GM23338 (cell line): ENCODE measurements at regions not wholly inside any gene's neighbourhood (a gene's known extent, or its start where the extent isn't known, plus 50 kb on each side); places are given as distances from the start of the nearest gene placed in this dataset.

Experiments used
- ATAC-seq: fragments of 200-7000 bp; cut with Tn5 transposase; 3 replicates; pipeline ENCODE4 v1.9.1; 2020
- DNase-seq: peaks from one replicate; pipeline ENCODE4 v3.0.0-alpha.2; 2015; ENCODE audit warnings: low spot score
- H2AFZ ChIP-seq: fragments of 200-600 bp; sonication (generic); 2 replicates; pipeline ENCODE4 v1.8.0; 2016; ENCODE audit warnings: antibody characterized with exemption, mild to moderate bottlenecking, moderate library complexity
- H3F3A ChIP-seq: fragments of 200-600 bp; sonication (generic); replicated peaks from 2 replicates; pipeline ENCODE4 v1.8.0; 2017; ENCODE audit warnings: antibody characterized with exemption, mixed run types, low read depth
- H3K27ac ChIP-seq: fragments of 200-600 bp; sonication (generic); 2 replicates; pipeline ENCODE4 v1.6.1; 2016; ENCODE audit warnings: low read depth
- H3K27me3 ChIP-seq: fragments of 200-600 bp; sonication (generic); 2 replicates; pipeline ENCODE4 v1.8.0; 2016; ENCODE audit warnings: mild to moderate bottlenecking, mixed run types, moderate library complexity; ENCODE audit not compliant: insufficient read depth
- H3K36me3 ChIP-seq: fragments of 200-600 bp; sonication (generic); 2 replicates; pipeline ENCODE4 v1.8.0; 2016; ENCODE audit warnings: mild to moderate bottlenecking; ENCODE audit not compliant: insufficient read depth
- H3K4me1 ChIP-seq: fragments of 200-600 bp; sonication (generic); 2 replicates; pipeline ENCODE4 v1.8.0; 2016; ENCODE audit warnings: mild to moderate bottlenecking, moderate library complexity; ENCODE audit not compliant: insufficient read depth
- H3K4me2 ChIP-seq: fragments of 200-600 bp; sonication (generic); 2 replicates; pipeline ENCODE4 v1.7.1; 2017; ENCODE audit warnings: mixed run types
- H3K4me3 ChIP-seq: fragments of 200-600 bp; sonication (generic); 2 replicates; pipeline ENCODE4 v1.6.1; 2016; ENCODE audit warnings: mixed run types
- H3K79me2 ChIP-seq: fragments of 200-600 bp; sonication (generic); replicated peaks from 2 replicates; pipeline ENCODE4 v1.8.0; 2017; ENCODE audit warnings: mild to moderate bottlenecking; ENCODE audit not compliant: insufficient read depth
- H3K9me2 ChIP-seq: fragments of 200-600 bp; sonication (generic); 2 replicates; pipeline ENCODE4 v1.8.0; 2017; ENCODE audit not compliant: insufficient read depth
- H4K20me1 ChIP-seq: fragments of 200-600 bp; sonication (generic); replicated peaks from 2 replicates; pipeline ENCODE4 v1.8.0; 2017; ENCODE audit warnings: mild to moderate bottlenecking; ENCODE audit not compliant: insufficient read depth
- H3K27ac Mint-ChIP-seq: 2 replicates; pipeline ENCODE4 v1.8.0; 2020; ENCODE audit warnings: inconsistent platforms, mild to moderate bottlenecking, moderate library complexity, mixed read lengths
- H3K27me3 Mint-ChIP-seq: 3 replicates; pipeline ENCODE4 v1.8.0; 2022; ENCODE audit warnings: low read depth, mild to moderate bottlenecking, moderate library complexity, mixed read lengths, inconsistent platforms; ENCODE audit not compliant: insufficient read depth, poor library complexity
- H3K36me3 Mint-ChIP-seq: 3 replicates; pipeline ENCODE4 v1.8.0; 2021; ENCODE audit warnings: low read depth, mild to moderate bottlenecking, inconsistent platforms, moderate library complexity, mixed read lengths
- H3K4me1 Mint-ChIP-seq: 3 replicates; pipeline ENCODE4 v1.8.0; 2020; ENCODE audit warnings: mild to moderate bottlenecking, inconsistent platforms, mixed read lengths
- H3K4me3 Mint-ChIP-seq: 3 replicates; pipeline ENCODE4 v1.8.0; 2021; ENCODE audit warnings: moderate library complexity, mild to moderate bottlenecking, inconsistent platforms, mixed read lengths
- H3K9me3 Mint-ChIP-seq: 3 replicates; pipeline ENCODE4 v1.8.0; 2020; ENCODE audit warnings: moderate library complexity, mild to moderate bottlenecking, inconsistent platforms, mixed read lengths
- CREB1 ChIP-seq: fragments of 250-450 bp; sonication (Bioruptor Pico); IDR thresholded peaks from 2 replicates; pipeline ENCODE4 v1.5.0; 2020; ENCODE audit warnings: low read depth, mild to moderate bottlenecking, moderate library complexity
- CTCF ChIP-seq, 2 experiments: fragments of 200-600 bp in 1 of 2; sonication (generic) in 1 of 2; conservative IDR thresholded peaks; 2 replicates each; pipeline versions ENCODE4 v1.5.1 to v1.6.1; 2016 to 2017; ENCODE audit warnings: antibody characterized with exemption in 2 of 2, low read depth in 2 of 2, mild to moderate bottlenecking in 2 of 2, moderate library complexity in 1 of 2
- EZH2 ChIP-seq: fragments of 200-600 bp; sonication (generic); IDR thresholded peaks from one replicate; pipeline ENCODE4 v1.8.0; 2017; ENCODE audit warnings: antibody characterized with exemption, mild to moderate bottlenecking, low read depth; ENCODE audit not compliant: unreplicated experiment
- EZH2phosphoT487 ChIP-seq: fragments of 200-600 bp; sonication (generic); IDR thresholded peaks from one replicate; pipeline ENCODE4 v1.8.1; 2018; ENCODE audit warnings: antibody characterized with exemption; ENCODE audit not compliant: unreplicated experiment
- JUNB ChIP-seq: IDR thresholded peaks from one replicate; pipeline ENCODE4 v1.6.1; 2016; ENCODE audit warnings: antibody characterized with exemption; ENCODE audit not compliant: unreplicated experiment
- NANOG ChIP-seq: IDR thresholded peaks from 2 replicates; pipeline ENCODE4 v1.6.1; 2016; ENCODE audit warnings: antibody characterized with exemption, borderline replicate concordance
- REST ChIP-seq: IDR thresholded peaks from one replicate; pipeline ENCODE4 v1.6.1; 2018; ENCODE audit warnings: antibody characterized with exemption; ENCODE audit not compliant: unreplicated experiment
- STAT1 ChIP-seq: IDR thresholded peaks from one replicate; pipeline ENCODE4 v1.6.1; 2016; ENCODE audit warnings: antibody characterized with exemption; ENCODE audit not compliant: unreplicated experiment
- ZNF331 ChIP-seq: fragments of 250-450 bp; sonication (Bioruptor Pico); IDR thresholded peaks from 2 replicates; pipeline ENCODE4 v1.5.0; 2020; ENCODE audit warnings: low read depth, mild to moderate bottlenecking, moderate library complexity
- ZNF462 ChIP-seq: fragments of 250-450 bp; sonication (Bioruptor Pico); IDR thresholded peaks from 2 replicates; pipeline ENCODE4 v1.5.0; 2020; ENCODE audit warnings: mild to moderate bottlenecking, moderate library complexity

- TF ChIP-seq ZNF462 (CRISPR knock-in tag) = no peak
- TF ChIP-seq CTCF (conservative IDR thresholded peaks at IDR 0.05; ENCODE audit: low read depth in 2 of 2) = no peak
- TF ChIP-seq CREB1 = no peak
- TF ChIP-seq ZNF331 (CRISPR knock-in tag) = no peak
- TF ChIP-seq EZH2 = no peak
Observed at GRCh38 chr2:220034426-220035130, 407.1 kb downstream of the SLC4A3 start (continued).

GRCh38 chr2:220036431-220036830, 409.0 kb downstream of the SLC4A3 start:
- Histone ChIP-seq H4K20me1 (no peaks in the 10 kb centered on the region), H3K4me2 (no peak overlapping the region), H3K27ac (no peak overlapping the region), H3K79me2 (no peaks in the 10 kb centered on the region), H3K9me2 (peaks cover 9% of the 10 kb centered on the region; the same call in 1 of the 2 replicates), H2AFZ (no peak overlapping the region), H3K36me3 (no peaks in the 10 kb centered on the region), H3K27me3 (no peaks in the 10 kb centered on the region), H3F3A (no peaks in the 10 kb centered on the region), H3K4me3 (no peak overlapping the region), H3K4me1 (peaks cover 4% of the 10 kb centered on the region; the same call in 1 of the 2 replicates)
- H3K4me1 Mint-ChIP-seq = peaks cover 19% of the 10 kb centered on the region
- ATAC-seq = no peak
- H3K27me3 Mint-ChIP-seq = no peaks in the 10 kb centered on the region
- H3K36me3 Mint-ChIP-seq = no peaks in the 10 kb centered on the region
- DNase-seq = no peak
- H3K4me3 Mint-ChIP-seq = no peak overlapping the region
- no peak overlapping the region for H3K27ac Mint-ChIP-seq
- no peaks in the 10 kb centered on the region for H3K9me3 Mint-ChIP-seq
- no peak for TF ChIP-seq EZH2phosphoT487
- no peak for TF ChIP-seq EZH2
- TF ChIP-seq JUNB = no peak
- TF ChIP-seq ZNF331 (CRISPR knock-in tag) = no peak
- no peak for TF ChIP-seq CTCF (conservative IDR thresholded peaks at IDR 0.05; ENCODE audit: low read depth in 2 of 2)
- no peak for TF ChIP-seq STAT1
- TF ChIP-seq REST = no peak
- no peak for TF ChIP-seq CREB1
- no peak for TF ChIP-seq NANOG
